MV-4-11 (cell line): ENCODE measurements at regions not wholly inside any gene's neighbourhood (a gene's known extent, or its start where the extent isn't known, plus 50 kb on each side); places are given as distances from the start of the nearest gene placed in this dataset.

Experiments
- DNase-seq: peaks from one replicate; lab custom pipeline; 2025; lab: John Stamatoyannopoulos, UW

GRCh38 chr13:85896516-85897450, 97.6 kb upstream of the SLITRK6 start:
- DNase-seq: no peak

DNA sequence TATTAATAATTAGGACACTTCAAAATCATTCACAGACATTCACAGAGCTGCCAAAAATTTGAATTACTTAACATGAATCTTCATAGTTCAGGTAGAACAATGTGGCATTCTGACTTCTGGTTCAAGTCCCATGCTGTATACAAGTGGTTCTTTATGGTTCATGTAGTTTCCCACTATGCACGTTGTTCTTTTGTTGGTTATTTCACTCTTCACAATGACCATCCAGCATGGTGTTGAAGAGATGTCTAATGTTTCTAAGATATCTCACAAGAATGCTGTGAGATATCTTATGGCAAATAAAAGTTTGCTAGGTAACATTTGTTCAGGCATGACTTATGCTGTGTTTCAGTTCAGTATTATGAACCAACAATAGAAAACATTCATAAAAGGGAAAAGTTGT, 88.2 kb upstream of the SLITRK6 start:
- DNase-seq: no peak

- no peak for DNase-seq
Observed at GRCh38 chr13:85879014-85879413, 79.8 kb upstream of the SLITRK6 start.

GRCh38 chr13:85864963-85865530, 65.8 kb upstream of the SLITRK6 start:
- DNase-seq: peak; percentile 2

DNA sequence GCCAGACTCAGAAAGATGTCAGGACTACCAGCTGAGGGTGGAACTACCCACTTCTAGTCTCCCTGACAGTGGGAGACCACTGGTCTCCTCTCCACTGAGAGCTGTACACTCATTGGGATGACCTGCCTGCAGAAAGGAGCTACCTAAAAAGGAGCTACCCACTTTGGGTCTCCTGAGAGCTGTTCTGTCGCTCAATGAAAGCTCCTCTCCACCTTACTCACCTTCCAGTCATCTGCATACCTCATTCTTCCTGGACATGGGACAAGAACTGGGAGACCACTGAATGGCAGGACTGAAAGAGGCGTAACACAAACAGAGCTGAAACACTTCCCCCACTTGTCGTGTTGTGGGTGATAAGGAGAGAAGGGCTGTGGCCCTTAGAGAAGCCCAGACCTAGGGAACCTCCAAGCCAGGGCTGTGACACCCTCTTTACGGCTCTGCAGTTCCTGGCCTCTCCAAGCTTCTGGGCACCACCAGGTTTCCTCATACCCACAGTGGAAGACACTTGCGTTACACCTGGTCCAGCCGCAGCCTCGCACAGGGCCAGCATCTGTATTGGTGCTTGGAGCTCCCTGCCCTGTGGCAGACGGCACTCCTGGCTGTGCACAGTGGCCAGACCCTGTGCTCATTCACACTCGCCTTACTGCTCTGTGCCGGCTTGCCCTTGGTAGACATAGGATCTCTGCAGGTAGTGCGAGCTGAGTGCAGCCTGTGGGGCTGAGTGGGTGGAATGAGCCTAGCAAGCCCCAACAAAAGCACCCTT, 54.9 kb upstream of the SLITRK6 start:
- DNase-seq: no peak

DNA sequence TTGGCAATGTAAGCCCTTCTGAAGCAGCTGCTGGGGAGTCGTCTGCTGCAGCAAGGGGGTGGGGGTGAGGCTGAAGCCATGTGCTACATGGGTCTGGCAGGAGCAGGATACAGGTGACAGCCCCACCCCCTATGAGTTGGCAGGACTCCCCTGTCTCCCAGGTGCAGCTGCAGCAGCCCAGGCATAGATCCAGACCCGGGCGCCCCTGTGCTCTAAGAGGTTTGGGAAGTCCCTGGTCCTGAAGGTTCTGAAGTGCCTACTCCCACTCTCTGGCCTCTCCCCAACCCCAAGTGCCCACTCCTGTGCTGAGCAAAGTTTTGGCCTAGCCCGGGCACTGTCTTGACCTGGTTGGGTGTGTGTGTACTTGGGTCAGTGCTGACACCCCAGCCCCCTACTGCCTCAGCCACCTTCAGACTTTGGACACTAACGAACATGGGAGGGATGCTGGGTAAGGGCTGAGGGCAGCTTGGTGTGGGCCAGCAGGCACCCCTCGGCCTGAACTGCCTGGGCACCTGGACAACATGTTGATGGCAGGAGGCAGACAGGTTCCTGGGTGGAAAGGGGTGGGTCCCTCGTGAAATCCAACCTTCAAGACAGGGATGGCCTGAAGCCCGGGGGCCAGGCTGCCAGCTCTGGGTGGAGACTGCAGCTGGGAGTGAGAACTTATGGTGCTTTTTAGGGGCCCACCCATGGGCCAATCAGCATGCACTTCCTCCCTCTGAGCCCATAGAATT, 54.1 kb upstream of the SLITRK6 start:
- DNase-seq: no peak
